ENCODE measurements at regions not wholly inside any gene's neighbourhood (a gene's known extent, or its start where the extent isn't known, plus 50 kb on each side); places are given as distances from the start of the nearest gene placed in this dataset.

DNA sequence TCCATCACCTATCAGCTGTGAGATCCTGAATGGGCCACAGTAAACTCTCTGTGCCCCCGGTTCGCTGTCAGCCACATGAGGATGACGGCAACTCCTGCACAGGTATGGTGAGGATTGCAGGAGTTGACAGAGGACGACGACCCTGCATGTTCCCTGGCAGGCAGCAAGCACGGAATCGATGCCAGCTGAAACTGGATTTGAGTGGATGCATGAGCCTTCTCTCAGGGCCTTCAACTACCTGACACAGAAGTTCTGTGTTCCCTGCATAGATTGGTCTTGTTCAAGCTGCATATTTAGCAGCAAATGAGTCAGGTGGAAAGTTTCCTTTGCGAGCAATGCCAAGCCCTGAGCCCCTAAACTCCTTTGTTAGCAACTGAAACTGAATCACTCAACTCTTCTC is 69.6 kb upstream of the PTCH1 start:
- intact Hi-C loops (cut with micrococcal nuclease; ENCODE audit: unreplicated experiment), result no loop called here
- TF ChIP-seq, protein P1, sequence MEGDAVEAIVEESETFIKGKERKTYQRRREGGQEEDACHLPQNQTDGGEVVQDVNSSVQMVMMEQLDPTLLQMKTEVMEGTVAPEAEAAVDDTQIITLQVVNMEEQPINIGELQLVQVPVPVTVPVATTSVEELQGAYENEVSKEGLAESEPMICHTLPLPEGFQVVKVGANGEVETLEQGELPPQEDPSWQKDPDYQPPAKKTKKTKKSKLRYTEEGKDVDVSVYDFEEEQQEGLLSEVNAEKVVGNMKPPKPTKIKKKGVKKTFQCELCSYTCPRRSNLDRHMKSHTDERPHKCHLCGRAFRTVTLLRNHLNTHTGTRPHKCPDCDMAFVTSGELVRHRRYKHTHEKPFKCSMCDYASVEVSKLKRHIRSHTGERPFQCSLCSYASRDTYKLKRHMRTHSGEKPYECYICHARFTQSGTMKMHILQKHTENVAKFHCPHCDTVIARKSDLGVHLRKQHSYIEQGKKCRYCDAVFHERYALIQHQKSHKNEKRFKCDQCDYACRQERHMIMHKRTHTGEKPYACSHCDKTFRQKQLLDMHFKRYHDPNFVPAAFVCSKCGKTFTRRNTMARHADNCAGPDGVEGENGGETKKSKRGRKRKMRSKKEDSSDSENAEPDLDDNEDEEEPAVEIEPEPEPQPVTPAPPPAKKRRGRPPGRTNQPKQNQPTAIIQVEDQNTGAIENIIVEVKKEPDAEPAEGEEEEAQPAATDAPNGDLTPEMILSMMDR (IDR thresholded peaks at IDR 0.05; ENCODE audit: unreplicated experiment), result no peak
- no peak for DNase-seq
- Mint-ChIP-seq H3K9me3 (ENCODE audit: low read depth, unreplicated experiment) (no peaks in the 10 kb centered on the region), H3K4me1 (ENCODE audit: low read depth, unreplicated experiment) (no peaks in the 10 kb centered on the region), H3K4me3 (ENCODE audit: low read depth, unreplicated experiment) (no peak overlapping the region), H3K27ac (ENCODE audit: unreplicated experiment) (no peak overlapping the region), H3K36me3 (ENCODE audit: insufficient read depth, unreplicated experiment) (no peaks in the 10 kb centered on the region), H3K27me3 (ENCODE audit: unreplicated experiment) (peaks cover 41% of the 10 kb centered on the region)
- BruUV-seq (replicated peaks), result no TSS peak
- CTCF ChIA-PET, result interaction anchor here (0.7 kb wide), 1 partner anchor 537 kb away, joined by 3 read pairs; no protein-coding TSS in a partner anchor

- CTCF ChIA-PET, result interaction anchor here (0.7 kb wide), 1 partner anchor 537 kb away, joined by 3 read pairs; no protein-coding TSS in a partner anchor
- H3K36me3 Mint-ChIP-seq (ENCODE audit: insufficient read depth, unreplicated experiment), result no peaks in the 10 kb centered on the region
- peaks cover 38% of the 10 kb centered on the region for H3K27me3 Mint-ChIP-seq (ENCODE audit: unreplicated experiment)
- no TSS peak for BruUV-seq (replicated peaks)
- H3K27ac Mint-ChIP-seq (ENCODE audit: unreplicated experiment), result no peak overlapping the region
- H3K4me3 Mint-ChIP-seq (ENCODE audit: low read depth, unreplicated experiment), result no peak overlapping the region
- H3K9me3 Mint-ChIP-seq (ENCODE audit: low read depth, unreplicated experiment), result no peaks in the 10 kb centered on the region
- intact Hi-C loops (cut with micrococcal nuclease; ENCODE audit: unreplicated experiment), result no loop called here
- no peak for DNase-seq
- H3K4me1 Mint-ChIP-seq (ENCODE audit: low read depth, unreplicated experiment), result no peaks in the 10 kb centered on the region
- TF ChIP-seq, protein P1 (IDR thresholded peaks at IDR 0.05; ENCODE audit: unreplicated experiment), result no peak
Observed at GRCh38 chr9:95585824-95586223, 69.1 kb upstream of the PTCH1 start.

GRCh38 chr9:95584176-95584575 is 67.4 kb upstream of the PTCH1 start:
- Mint-ChIP-seq H3K27me3 (ENCODE audit: unreplicated experiment) (peaks cover 22% of the 10 kb centered on the region), H3K27ac (ENCODE audit: unreplicated experiment) (no peak overlapping the region), H3K9me3 (ENCODE audit: low read depth, unreplicated experiment) (no peaks in the 10 kb centered on the region), H3K36me3 (ENCODE audit: insufficient read depth, unreplicated experiment) (no peaks in the 10 kb centered on the region), H3K4me1 (ENCODE audit: low read depth, unreplicated experiment) (no peaks in the 10 kb centered on the region), H3K4me3 (ENCODE audit: low read depth, unreplicated experiment) (no peak overlapping the region)
- TF ChIP-seq, protein P1 (IDR thresholded peaks at IDR 0.05; ENCODE audit: unreplicated experiment), result no peak
- CTCF ChIA-PET, result no interaction called here
- intact Hi-C loops (cut with micrococcal nuclease; ENCODE audit: unreplicated experiment), result no loop called here
- BruUV-seq (replicated peaks), result no TSS peak
- no peak for DNase-seq

DNA sequence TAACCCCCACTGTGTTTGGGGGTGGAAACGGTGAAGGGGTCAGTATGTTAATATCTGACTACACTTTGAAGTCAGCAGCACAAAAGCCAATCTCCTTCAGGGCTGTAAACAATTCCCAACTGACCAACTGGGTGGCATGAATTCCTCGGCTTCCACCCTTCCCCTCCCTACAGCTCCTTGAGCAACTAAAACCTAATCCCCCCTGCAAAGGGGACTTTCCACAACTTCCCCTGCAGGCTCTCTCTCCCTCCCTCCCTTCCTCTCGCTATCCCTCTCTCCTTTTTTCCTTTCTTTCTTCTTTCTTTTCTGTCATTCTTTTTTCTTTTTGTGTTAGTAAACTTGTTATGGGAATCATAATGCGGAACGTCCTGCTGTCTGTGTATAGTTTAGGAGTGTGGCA is 65.1 kb upstream of the PTCH1 start:
- H3K9me3 Mint-ChIP-seq (ENCODE audit: low read depth, unreplicated experiment), result no peaks in the 10 kb centered on the region
- CTCF ChIA-PET, result no interaction called here
- no peak for DNase-seq
- no peak overlapping the region for H3K27ac Mint-ChIP-seq (ENCODE audit: unreplicated experiment)
- TF ChIP-seq, protein P1 (IDR thresholded peaks at IDR 0.05; ENCODE audit: unreplicated experiment), result no peak
- no peaks in the 10 kb centered on the region for H3K4me1 Mint-ChIP-seq (ENCODE audit: low read depth, unreplicated experiment)
- no peaks in the 10 kb centered on the region for H3K36me3 Mint-ChIP-seq (ENCODE audit: insufficient read depth, unreplicated experiment)
- H3K27me3 Mint-ChIP-seq (ENCODE audit: unreplicated experiment), result peaks cover 41% of the 10 kb centered on the region
- BruUV-seq (replicated peaks), result no TSS peak
- intact Hi-C loops (cut with micrococcal nuclease; ENCODE audit: unreplicated experiment), result no loop called here
- H3K4me3 Mint-ChIP-seq (ENCODE audit: low read depth, unreplicated experiment), result no peak overlapping the region

All from Calu3 (cell line).